HL-60 (cell line): ENCODE measurements at regions not wholly inside any gene's neighbourhood (a gene's known extent, or its start where the extent isn't known, plus 50 kb on each side); places are given as distances from the start of the nearest gene placed in this dataset.

Source experiments
- GABPA ChIP-seq: IDR thresholded peaks from 2 replicates; pipeline ENCODE4 v1.6.1; 2012; ENCODE audit warnings: low read depth
- POLR2AphosphoS5 ChIP-seq: IDR thresholded peaks from 2 replicates; pipeline ENCODE4 v1.6.1; 2012; ENCODE audit warnings: low read depth
- TF ChIP-seq, protein P1 (sequence below): IDR thresholded peaks from one replicate; pipeline ENCODE4 v1.5.1; 2011; ENCODE audit warnings: low read length, control low read depth, inconsistent platforms; ENCODE audit not compliant: insufficient read depth

DNA sequence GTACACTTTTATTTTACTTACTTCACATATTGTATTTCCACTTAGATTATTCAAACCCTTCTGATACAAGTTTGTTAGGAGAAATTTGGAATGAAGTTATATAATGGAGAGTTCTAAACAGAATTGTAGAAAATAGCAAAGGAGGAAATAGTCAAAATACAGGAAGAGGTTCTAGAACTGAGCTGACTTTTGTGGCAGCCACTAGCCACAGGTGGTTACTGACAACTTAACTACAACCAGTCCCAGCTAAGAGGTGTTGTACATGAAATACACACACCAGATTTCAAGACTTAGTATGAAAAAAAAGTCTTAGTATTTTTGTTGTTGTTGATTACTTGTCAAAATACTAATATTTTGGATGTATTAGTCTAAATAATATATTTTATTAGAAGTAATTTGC, 727.4 kb upstream of the CITED2 start:
- TF ChIP-seq, protein P1, sequence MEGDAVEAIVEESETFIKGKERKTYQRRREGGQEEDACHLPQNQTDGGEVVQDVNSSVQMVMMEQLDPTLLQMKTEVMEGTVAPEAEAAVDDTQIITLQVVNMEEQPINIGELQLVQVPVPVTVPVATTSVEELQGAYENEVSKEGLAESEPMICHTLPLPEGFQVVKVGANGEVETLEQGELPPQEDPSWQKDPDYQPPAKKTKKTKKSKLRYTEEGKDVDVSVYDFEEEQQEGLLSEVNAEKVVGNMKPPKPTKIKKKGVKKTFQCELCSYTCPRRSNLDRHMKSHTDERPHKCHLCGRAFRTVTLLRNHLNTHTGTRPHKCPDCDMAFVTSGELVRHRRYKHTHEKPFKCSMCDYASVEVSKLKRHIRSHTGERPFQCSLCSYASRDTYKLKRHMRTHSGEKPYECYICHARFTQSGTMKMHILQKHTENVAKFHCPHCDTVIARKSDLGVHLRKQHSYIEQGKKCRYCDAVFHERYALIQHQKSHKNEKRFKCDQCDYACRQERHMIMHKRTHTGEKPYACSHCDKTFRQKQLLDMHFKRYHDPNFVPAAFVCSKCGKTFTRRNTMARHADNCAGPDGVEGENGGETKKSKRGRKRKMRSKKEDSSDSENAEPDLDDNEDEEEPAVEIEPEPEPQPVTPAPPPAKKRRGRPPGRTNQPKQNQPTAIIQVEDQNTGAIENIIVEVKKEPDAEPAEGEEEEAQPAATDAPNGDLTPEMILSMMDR: no peak
- TF ChIP-seq POLR2AphosphoS5: no peak
- TF ChIP-seq GABPA: no peak
